CD1c-positive myeloid dendritic cell (primary cell): ENCODE measurements at regions not wholly inside any gene's neighbourhood (a gene's known extent, or its start where the extent isn't known, plus 50 kb on each side); places are given as distances from the start of the nearest gene placed in this dataset.
"Not testable (repeated sequence)": the region's sequence is repeated elsewhere in the genome, so short reads cannot be mapped to it uniquely, and the experiment has no call there.

ENCODE experiments used
- DNase-seq: peaks from one replicate; pipeline ENCODE4 v3.0.0-alpha.2; 2016; ENCODE audit errors: extremely low spot score

DNA sequence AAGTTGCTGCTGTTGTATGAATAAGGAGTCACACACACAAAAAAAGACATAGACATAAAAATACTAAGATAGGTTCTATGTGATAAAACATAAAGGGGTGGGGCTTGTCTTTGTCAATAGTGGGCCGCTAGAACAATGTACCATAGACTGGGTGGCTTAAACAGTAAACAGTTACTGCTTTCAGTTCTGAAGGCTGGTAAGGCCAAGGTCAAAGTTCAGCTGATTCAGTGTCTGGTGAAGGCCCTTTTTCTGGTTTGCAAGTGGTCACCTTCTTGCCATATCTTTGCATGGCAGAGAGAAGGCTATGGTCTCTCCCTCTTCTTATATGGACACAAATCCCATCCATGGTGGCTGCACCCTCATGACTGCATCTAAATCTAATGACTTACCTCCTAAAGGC is 1980.7 kb downstream of the PCDH7 start:
- DNase-seq = no peak

DNA sequence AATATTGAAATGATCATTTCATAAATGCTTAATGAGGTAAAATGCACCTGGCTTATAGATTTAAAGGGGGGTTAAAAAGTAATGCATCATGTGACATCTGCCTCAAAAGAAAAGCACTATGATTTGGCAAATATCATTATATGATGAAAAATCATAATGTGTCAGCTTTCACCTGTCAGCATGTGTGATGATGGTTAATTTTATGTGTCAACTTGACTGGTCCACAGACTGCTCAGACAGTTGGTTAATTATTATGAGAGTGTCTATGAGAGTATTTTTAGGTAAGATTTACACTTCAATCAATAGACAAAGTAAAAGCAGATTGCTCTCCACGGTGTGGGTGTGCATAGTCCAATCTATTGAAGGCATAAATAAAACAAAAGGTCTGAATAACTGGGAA is 1986.7 kb downstream of the PCDH7 start:
- no peak for DNase-seq

DNA sequence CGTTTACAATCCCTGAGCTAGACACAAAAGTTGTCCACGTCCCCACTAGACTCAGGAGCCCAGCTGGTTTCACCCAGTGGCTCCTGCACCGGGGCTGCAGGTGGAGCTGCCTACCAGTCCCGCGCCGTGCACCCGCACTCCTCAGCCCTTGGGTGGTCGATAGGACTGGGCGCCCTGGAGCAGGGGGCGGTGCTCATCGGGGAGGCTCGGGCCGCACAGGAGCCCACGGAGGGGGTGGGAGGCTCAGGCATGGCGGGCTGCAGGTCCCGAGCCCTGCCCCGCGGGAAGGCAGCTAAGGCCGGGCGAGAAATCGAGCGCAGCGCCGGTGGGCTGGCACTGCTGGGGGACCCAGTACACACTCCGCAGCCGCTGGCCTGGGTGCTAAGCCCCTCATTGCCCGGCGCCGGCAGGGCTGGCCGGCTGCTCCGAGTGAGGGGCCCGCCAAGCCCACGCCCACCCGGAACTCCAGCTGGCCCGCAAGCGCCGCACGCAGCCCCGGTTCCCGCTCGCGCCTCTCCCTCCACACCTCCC is 1996.0 kb downstream of the PCDH7 start:
- DNase-seq = not testable (repeated sequence)

DNA sequence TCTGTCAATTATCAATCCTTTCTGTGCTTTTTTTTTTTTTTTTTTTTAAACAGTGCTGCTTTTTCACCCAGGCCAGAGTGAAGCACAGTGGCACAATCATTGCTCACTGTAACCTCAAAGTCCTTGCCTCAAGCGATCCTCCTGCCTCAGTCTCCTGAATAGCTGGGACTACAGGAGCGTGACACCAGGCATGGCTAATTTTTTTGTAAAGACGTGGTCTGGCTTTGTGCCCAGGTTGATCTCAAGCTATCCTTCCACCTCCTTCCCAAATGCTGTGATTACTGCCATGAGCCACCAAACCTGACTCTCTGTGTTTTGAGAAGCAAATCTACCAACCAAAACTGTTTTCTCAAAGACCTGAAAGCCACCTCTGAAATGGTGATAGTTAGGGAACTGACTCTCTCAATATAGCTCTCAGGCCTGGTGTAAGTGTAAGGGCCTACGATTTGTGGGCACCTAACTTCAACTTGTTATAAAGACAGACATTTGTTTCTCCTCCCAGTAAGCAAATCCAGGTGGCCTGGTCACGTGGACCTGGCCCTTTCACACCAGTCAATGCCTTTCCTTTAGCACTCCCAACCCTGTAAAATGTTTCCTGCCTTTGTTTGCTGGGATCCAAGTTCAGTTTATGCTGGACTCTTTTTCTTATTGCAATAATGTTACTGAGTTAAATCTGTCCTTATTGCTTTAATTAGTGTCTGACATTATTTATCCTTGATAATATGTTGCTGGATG is 2015.9 kb downstream of the PCDH7 start:
- DNase-seq = no peak

DNA sequence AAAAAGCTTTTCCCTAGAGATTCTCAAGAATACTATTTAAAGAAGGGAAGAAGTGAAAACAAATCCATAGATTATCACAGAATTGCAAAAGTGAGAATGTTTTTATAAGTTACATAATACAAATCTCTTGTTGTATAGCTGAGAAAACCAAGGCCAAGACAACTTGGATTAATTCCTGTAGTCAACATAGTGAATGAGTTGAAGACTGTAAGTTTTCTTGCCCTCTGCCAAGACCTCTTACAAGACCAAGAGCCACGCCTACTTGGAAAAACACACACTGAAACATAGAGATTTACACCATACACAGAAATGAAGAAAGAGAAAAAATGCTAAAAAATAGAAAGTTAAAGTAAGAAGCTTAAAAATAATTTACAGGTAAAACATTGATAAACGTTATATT is 2024.0 kb downstream of the PCDH7 start:
- no peak for DNase-seq

DNA sequence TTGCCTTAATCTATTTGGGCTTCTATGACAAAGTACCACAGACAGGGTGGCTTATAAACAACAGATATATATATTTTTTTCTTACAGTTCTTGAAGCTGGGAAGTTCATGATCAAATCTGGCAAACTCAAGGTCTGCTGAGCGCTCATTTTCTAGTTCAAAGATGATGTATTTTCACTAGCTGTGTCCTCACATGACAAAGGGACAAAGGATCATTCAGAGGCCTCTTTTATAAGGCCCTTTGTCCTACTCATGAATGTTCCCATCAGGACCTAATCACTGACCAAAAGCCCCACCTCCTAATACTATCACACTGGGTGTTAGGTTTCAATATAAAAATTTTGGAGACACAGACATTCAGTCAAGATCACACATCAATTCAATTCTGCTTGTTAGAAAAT is 2025.2 kb downstream of the PCDH7 start:
- no peak for DNase-seq

DNA sequence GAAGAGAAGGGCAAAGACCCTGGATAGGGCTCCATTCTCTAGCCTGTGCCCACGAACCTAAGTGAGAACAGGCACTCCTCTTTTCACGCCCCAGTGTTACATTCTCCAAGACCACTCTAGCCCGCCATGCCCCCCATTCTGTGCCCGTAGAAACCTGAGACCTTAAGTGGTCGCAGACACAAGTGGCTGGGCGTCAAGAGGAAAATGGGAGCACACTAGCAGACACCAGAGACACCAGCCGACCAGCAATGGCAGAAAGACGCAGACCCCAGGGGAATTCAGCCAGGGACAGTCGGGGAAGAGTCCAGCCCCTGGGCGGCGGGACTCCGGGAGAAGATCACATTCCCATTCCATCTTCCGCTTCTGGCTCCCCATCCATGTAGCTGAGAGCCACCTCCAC is 2027.9 kb downstream of the PCDH7 start:
- no peak for DNase-seq

DNA sequence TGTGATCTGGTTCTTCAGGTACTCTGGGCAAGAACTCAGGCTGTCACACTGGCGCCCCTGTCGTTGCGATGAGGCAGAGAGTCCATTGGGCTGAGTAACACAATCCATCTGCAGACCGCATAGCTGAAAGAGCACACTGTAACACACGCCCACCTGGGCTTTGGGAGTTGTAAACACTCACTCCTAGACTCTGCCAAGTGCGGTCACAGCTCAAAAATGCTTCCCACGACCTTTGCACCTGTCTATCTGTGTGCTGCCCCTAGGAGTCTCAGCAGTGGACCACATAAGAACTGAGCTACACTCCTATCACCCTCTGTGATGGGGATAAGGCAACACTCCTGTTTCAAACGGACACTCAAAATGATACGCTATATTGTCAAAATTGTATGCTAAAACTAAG is 2028.3 kb downstream of the PCDH7 start:
- no peak for DNase-seq

DNA sequence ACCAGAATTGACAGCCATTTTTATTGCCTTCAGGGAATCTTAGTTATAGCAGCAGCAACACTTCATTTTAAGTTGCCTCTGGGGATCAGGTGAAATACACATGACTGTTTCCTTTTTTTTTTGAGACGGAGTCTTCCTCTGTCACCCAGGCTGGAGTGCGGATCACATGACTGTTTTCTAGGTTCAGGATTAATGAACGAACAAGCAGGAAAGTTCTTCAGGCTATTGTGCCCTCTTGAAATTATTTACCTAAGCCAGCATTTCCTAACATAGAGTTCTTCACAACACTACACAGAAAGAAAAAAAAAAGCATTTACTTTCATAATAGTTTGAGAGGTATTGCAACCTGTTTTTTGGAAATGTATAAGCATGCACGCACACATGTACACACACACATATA is 2032.8 kb downstream of the PCDH7 start:
- DNase-seq = no peak

DNA sequence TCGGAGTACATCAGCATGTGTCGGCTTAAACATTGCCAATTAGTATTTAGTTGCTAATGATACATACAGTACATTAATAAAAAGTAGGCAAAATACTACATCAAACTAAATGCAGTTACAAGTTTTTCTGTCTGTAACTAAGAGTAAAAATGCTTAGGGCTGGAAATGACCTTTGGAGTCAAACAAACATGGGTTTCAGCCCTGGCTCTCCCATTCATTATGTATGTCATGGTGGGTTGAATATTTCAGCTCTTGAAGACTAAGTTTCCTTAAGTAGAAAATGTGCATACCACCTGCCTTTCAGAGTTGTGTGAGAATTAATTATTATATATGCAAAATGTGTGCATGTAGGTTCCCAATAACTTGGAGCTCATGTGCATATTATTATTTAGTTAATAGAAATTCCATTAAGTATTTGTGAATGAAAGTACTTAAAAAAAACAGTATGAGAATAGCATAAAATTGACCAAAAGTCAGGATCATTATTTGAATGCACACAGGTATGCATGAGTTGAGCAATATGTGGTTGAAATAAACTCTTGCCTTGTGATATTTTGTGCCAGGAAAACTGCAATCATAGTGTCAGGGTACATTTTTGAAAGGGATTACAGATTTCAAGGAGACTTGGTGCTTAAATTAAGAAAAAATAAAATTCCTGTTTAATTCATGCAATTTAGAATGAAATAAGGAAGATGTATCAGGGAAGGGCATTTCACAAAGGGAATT is 2048.7 kb downstream of the PCDH7 start:
- DNase-seq = no peak

DNA sequence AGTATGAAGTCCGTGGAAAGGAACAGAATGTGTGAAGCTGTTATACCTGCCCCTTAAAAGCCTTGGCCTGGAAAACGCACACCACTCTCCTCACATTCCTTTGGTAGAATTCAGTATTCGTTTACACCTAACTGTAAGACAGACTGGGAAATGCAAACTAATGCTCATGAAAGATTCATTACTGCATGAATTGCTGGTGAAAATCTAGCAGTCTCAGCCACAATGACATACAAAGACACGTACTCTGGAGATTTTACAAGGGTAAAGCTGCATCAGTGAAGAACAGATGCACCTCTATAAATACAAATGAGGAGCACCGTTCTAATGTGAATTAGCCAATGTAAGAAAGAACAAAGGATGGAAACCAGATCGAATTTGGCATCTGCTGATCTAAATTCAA is 2051.3 kb downstream of the PCDH7 start:
- no peak for DNase-seq

DNA sequence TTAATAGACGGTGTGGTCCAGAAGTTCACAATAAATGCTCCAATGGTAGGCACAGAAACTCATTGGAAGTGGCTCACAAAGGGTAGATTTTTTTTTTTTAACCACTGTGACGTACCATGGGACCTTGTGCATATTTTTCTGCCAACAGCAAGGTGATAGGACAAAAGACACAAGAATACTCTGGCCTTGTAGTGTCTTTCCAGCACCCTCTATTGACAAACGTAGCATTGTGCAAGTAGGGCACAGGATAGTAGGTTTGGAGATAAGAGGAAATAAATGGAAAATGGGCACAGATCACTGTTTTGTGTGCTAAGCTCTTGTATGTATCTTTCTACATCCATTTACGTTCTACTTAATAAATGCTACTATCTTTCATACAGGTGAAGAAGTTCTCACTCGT is 2054.9 kb downstream of the PCDH7 start:
- DNase-seq = peak; percentile 25

DNA sequence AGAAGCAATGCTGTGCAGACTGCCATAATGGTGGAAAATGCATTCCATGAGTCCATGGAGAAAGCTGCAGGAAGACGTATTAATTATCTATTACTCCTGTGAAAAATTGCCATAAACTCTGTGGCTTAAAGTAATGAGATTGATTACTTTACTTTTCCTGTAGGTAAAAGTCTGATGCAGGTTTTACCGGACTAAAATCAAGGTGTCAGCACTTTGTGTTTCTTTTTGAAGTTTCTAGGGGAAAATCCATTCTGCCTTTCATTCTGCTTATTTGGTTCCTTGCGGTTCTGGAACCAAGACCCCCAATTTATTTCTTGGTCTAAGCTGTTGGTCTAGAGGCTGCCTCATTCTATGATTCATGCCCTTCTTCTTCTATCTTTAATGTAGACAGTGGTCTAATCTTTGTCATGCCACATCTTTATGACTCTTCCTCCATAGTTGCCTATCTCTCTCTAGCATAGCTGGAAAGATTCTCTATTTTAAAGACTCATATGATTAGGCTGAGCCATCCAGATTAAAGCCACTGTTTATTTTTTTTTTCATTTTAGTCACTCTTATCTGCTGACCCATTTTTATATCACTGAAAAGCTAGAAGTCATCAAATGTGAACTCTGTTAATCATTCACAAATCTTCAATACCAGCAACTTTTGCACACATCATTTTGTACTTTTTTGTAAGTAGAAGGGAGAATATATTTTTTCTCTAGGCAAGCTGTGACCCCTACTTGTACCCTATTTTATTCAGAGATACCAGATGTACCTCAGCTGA is 2056.4 kb downstream of the PCDH7 start:
- no peak for DNase-seq

DNA sequence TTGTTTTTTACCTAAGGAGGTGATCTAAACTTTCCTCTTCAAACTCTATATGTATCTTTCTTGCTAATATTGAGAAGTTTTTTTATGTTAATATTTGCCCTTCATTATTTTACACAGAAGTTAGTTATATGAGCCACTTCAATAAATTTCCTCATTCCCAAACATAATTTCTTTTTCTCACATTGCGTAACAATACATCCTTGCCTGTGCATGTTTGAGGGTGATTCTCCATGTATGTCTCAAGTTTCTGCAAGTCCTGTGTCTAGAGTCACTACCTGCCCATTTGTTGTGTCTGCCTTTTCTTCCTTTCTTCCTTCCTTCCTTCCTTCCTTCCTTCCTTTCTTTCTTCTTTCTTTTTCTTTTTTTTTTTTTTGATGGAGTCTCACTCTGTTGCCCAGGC is 2057.9 kb downstream of the PCDH7 start:
- no peak for DNase-seq

DNA sequence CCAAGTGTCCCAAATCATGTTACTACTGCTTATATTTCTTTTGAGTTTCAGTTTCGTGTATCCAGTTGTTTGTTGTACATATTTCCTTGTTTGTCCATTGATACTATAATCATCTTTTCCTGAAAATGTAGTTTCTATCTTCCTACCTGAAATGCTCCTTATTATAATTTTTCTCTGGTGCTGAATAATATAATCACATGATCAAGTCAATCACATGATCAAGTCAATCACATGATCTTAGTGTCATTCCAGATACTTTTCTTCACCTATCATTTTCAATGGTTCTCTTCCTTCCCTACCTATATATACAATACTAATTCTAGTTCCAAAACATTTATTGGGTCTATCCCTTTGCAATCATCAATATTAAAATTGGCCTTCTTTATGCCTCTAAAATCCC is 2058.8 kb downstream of the PCDH7 start:
- DNase-seq = no peak

DNA sequence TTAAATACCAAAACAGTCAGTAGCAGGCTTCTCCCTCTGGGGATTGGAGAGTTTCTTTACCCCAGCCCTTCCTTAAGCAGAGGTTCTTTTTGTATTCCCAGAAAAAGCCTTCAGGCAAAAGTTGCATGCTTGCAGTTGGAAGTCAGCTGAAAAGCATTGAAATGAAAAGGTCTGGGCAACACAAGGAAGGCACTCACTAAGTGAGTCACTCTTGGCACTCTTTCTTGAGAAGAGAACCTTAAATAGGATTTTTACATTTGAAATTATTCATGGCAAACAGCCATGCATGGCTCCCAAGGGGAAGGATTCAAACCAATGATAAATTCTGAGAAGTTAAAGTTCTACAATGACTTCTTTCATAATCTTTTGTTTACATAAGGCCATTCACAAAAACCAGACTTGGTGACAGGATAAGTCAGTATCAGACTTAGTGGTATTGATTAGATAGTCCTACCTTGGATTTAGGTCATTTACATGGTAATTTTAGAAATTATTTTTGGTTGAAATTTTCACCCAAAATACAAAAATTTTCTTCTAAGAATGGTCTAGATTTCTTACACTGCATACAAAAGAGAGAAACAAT is 2068.9 kb downstream of the PCDH7 start:
- no peak for DNase-seq

DNA sequence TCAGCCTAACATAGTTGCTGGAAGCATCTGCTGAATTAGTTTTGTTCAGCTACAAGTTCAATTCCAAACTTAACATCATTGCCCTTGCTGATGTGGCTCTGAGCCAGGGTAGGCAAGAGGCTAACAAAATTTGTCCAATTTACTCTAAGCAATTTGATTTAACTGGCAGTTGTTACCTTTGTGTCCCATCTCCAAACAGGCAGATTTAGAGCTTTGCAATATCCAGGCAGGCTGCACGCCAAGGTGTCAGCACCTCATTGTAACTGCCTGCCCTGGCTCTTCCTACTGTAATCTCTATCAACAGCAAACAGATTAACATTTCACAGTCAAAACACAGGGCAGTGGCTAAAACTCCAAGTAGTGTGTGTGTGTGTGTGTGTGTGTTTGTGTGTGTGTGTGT is 2070.6 kb downstream of the PCDH7 start:
- DNase-seq = no peak

DNA sequence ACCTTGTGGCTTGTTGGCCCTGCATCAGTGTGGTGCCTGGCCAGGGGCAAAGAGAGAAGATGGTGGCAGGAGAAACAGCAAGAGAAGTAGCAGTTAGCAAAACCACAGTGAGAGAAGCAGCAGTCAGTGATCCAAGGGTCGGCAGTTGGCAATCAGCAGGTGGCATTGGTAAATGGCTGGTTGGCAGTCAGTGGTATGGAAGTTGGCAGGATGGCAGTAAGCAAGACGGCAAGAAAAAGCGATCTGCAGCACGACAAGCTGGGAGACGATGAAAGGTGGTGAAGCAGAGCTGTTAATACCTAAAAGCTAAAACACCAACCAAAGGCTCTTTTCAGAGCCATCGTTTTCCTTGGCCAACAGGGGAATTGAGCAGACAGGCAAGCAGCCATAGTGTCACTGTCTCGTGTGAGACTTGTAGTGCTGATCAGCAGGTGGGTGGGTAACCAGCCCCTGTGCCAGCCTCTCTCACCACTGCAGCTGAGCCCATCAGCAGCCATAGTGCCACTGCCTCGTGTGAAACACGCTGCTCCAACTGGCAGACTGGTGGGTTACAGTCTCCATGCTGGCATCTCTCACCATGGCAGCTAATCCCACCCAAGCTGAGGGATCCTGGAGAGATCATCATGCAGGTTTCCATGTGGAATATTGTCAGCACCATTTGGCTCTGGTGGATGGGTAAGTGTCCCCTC is 2078.4 kb downstream of the PCDH7 start:
- no peak for DNase-seq

DNA sequence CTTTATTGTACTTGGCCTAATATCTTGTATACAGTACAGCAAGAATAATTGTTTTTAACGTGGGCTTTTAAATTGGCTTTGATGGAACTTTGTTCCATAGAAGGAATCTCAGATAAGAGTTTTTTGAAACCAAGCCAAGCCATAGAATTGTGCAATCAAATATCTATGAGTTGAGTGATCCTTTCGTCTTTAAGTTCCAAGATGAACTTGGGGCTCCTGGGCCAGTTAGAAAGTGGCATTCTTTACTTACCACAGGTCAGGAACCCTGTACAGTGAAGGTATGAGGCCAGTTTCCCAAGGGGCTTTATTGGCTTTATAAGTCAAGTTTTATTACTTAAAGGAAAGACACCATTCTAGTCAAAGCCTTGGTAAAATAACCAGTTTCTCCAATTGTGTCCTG is 2104.2 kb downstream of the PCDH7 start:
- no peak for DNase-seq

DNA sequence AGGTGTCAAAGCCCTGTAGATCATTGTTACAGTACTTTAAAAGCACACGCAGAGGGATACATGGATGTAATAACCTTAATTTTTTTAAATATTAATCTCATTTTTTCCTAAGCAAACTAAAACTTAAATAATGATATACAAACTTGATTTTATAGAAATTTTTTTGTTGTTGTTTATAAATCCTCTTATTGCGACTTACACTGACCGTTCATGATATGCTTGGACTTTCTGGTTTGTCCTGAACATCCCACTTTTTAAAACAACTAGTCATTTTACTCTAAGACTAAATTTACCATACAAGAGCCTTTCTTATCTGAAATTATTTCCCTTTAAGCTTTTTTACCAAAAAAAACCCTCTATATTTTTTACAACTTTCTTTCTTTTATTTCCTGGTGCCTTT is 2106.0 kb downstream of the PCDH7 start:
- DNase-seq = no peak

DNA sequence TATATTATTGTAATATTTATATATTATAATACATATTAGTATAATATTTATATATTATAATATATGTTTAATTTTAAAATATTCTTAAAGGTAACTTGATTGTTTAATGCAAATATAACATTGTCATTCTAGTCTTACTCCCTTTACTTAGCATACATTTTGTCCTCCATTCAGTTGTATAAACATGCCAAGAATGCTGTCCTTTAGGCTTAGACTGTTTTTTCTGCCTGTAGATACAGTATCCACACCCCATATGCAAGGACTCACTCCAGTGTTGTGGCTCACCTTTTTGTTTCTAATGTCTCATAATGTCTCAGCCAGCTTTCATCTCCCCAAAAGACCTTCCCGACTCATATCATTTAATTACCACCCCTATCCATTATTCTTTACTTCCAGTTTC is 2110.0 kb downstream of the PCDH7 start:
- DNase-seq = no peak

DNA sequence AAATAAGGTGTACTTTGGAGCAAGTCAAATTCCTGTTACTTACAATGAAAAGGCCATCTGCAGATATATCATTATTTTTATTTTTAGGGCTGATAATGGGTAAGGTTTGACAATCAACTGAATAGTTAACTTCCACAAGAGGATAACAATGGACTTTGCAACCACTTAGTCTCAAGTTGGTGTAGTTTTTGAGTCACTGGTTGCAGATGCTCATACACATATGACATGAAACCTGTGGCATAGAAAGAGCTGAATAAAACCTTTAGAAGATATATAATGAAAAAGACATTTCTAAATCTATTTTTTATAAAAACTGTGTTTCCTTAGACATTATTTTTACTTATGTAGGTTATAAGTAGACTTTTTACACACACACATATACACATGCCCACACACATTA is 2110.9 kb downstream of the PCDH7 start:
- DNase-seq = no peak
